Ishikawa (cell line): ENCODE measurements at regions not wholly inside any gene's neighbourhood (a gene's known extent, or its start where the extent isn't known, plus 50 kb on each side); places are given as distances from the start of the nearest gene placed in this dataset.

Experiments
- CEBPB ChIP-seq: IDR thresholded peaks from 2 replicates; pipeline ENCODE4 v1.6.1; 2012
- CREB1 ChIP-seq: IDR thresholded peaks from 2 replicates; pipeline ENCODE4 v1.6.1; 2012; ENCODE audit warnings: low read depth
- EGR1 ChIP-seq: IDR thresholded peaks from 2 replicates; pipeline ENCODE4 v1.6.1; 2012
- EP300 ChIP-seq: IDR thresholded peaks from 2 replicates; pipeline ENCODE4 v1.6.1; 2012; ENCODE audit warnings: borderline replicate concordance
- FOXM1 ChIP-seq: IDR thresholded peaks from 2 replicates; pipeline ENCODE4 v1.6.1; 2012; ENCODE audit warnings: low read depth, borderline replicate concordance
- NFIC ChIP-seq: IDR thresholded peaks from 2 replicates; pipeline ENCODE4 v1.6.1; 2012
- RAD21 ChIP-seq: IDR thresholded peaks from 2 replicates; pipeline ENCODE4 v1.6.1; 2012; ENCODE audit warnings: low read depth
- TAF1 ChIP-seq: IDR thresholded peaks from 2 replicates; pipeline ENCODE4 v1.6.1; 2012; ENCODE audit warnings: low read depth, mild to moderate bottlenecking
- TCF12 ChIP-seq: IDR thresholded peaks from 2 replicates; pipeline ENCODE4 v1.6.1; 2012; ENCODE audit warnings: low read depth
- TEAD4 ChIP-seq: IDR thresholded peaks from 2 replicates; pipeline ENCODE4 v1.6.1; 2012
- YY1 ChIP-seq: IDR thresholded peaks from 2 replicates; pipeline ENCODE4 v1.6.1; 2012; ENCODE audit warnings: low read depth
- ZBTB7A ChIP-seq: IDR thresholded peaks from 2 replicates; pipeline ENCODE4 v1.6.1; 2012; ENCODE audit warnings: low read depth
- TF ChIP-seq, protein P1 (sequence below): IDR thresholded peaks from 2 replicates; pipeline ENCODE4 v1.6.1; 2012
- TF ChIP-seq, protein P2 (sequence below): IDR thresholded peaks from 2 replicates; pipeline ENCODE4 v1.6.1; 2012
- TF ChIP-seq, protein P3 (sequence below): IDR thresholded peaks from 2 replicates; pipeline ENCODE4 v1.6.1; 2012; ENCODE audit warnings: low read depth, mild to moderate bottlenecking

DNA sequence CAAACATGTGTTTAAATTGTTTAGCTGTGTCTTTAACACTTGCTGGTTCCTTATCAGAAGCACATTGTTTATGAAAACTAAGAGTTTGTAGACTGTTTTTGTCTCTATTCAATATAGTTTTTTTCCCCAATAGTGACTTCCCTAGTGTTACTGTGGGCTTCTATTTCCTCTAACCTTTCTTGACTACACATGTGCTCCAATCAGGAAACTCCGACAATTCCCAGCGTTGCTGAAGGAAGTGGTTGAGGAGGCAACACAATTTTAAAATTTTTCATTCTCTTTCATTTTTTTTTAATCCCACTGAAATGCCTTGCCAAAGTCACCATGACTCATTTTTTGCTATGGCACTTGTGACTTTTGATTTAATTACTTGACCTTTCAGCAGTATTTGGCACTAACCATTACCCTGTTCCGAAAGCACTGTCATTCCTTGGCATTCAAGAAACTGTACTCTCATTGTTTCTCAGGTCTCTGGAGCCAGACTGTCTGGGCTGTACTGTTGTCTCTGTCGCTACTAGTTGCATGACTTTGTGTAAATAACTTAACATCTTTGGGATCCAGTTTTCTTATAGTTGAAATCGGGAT is 67.6 kb upstream of the FREM3 start:
- no peak for TF ChIP-seq EGR1
- TF ChIP-seq, protein P1, sequence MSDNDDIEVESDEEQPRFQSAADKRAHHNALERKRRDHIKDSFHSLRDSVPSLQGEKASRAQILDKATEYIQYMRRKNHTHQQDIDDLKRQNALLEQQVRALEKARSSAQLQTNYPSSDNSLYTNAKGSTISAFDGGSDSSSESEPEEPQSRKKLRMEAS = no peak
- no peak for TF ChIP-seq EP300
- no peak for TF ChIP-seq TAF1
- TF ChIP-seq, protein P2, sequence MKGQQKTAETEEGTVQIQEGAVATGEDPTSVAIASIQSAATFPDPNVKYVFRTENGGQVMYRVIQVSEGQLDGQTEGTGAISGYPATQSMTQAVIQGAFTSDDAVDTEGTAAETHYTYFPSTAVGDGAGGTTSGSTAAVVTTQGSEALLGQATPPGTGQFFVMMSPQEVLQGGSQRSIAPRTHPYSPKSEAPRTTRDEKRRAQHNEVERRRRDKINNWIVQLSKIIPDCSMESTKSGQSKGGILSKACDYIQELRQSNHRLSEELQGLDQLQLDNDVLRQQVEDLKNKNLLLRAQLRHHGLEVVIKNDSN = no peak
- no peak for TF ChIP-seq CREB1
- TF ChIP-seq, protein P3, sequence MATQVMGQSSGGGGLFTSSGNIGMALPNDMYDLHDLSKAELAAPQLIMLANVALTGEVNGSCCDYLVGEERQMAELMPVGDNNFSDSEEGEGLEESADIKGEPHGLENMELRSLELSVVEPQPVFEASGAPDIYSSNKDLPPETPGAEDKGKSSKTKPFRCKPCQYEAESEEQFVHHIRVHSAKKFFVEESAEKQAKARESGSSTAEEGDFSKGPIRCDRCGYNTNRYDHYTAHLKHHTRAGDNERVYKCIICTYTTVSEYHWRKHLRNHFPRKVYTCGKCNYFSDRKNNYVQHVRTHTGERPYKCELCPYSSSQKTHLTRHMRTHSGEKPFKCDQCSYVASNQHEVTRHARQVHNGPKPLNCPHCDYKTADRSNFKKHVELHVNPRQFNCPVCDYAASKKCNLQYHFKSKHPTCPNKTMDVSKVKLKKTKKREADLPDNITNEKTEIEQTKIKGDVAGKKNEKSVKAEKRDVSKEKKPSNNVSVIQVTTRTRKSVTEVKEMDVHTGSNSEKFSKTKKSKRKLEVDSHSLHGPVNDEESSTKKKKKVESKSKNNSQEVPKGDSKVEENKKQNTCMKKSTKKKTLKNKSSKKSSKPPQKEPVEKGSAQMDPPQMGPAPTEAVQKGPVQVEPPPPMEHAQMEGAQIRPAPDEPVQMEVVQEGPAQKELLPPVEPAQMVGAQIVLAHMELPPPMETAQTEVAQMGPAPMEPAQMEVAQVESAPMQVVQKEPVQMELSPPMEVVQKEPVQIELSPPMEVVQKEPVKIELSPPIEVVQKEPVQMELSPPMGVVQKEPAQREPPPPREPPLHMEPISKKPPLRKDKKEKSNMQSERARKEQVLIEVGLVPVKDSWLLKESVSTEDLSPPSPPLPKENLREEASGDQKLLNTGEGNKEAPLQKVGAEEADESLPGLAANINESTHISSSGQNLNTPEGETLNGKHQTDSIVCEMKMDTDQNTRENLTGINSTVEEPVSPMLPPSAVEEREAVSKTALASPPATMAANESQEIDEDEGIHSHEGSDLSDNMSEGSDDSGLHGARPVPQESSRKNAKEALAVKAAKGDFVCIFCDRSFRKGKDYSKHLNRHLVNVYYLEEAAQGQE = no peak
- TF ChIP-seq ZBTB7A = no peak
- TF ChIP-seq RAD21 = no peak
- no peak for TF ChIP-seq TEAD4
- no peak for TF ChIP-seq NFIC
- TF ChIP-seq CEBPB = no peak
- TF ChIP-seq FOXM1 = no peak
- no peak for TF ChIP-seq TCF12
- TF ChIP-seq YY1 = no peak

- TF ChIP-seq ZBTB7A (no peak), FOXM1 (no peak), NFIC (no peak), TCF12 (no peak), TAF1 (no peak), TEAD4 (no peak), EGR1 (no peak), YY1 (no peak), EP300 (no peak), RAD21 (no peak), CREB1 (no peak), CEBPB (no peak)
- TF ChIP-seq, protein P1 = no peak
- TF ChIP-seq, protein P2 = no peak
- TF ChIP-seq, protein P3 = no peak
Observed at GRCh38 chr4:143763587-143763986, 63.1 kb upstream of the FREM3 start.

- TF ChIP-seq TAF1 (no peak), CEBPB (no peak), NFIC (no peak)
- TF ChIP-seq, protein P1 = no peak
Observed at GRCh38 chr4:143762511-143762910, 62.0 kb upstream of the FREM3 start.
